GM19468 (cell line): ENCODE measurements at regions not wholly inside any gene's neighbourhood (a gene's known extent, or its start where the extent isn't known, plus 50 kb on each side); places are given as distances from the start of the nearest gene placed in this dataset.

Experiments
- ATAC-seq: cut with Tn5 transposase; IDR thresholded peaks from one replicate; pipeline ENCODE4 v1.9.1; 2021; ENCODE audit warnings: mild to moderate bottlenecking, moderate library complexity, moderate number of reproducible peaks; ENCODE audit not compliant: unreplicated experiment; ENCODE audit errors: extremely low read depth

- no peak for ATAC-seq
Measured at GRCh38 chr1:162926906-162927305, 65.9 kb upstream of the CCDC190 start.

- ATAC-seq = no peak
Measured at GRCh38 chr1:162924179-162924578, 63.2 kb upstream of the CCDC190 start.

- no peak for ATAC-seq
Measured at GRCh38 chr1:162922201-162922600, 61.2 kb upstream of the CCDC190 start.

- no peak for ATAC-seq
Measured at GRCh38 chr1:162921311-162921710, 60.3 kb upstream of the CCDC190 start.

- ATAC-seq = no peak
Measured at GRCh38 chr1:162919034-162919433, 58.1 kb upstream of the CCDC190 start.

GRCh38 chr1:162918151-162918754 lies 57.3 kb upstream of the CCDC190 start:
- no peak for ATAC-seq

- no peak for ATAC-seq
Measured at GRCh38 chr1:162916821-162917613, 56.0 kb upstream of the CCDC190 start.

GRCh38 chr1:162916407-162916806 lies 55.4 kb upstream of the CCDC190 start:
- no peak for ATAC-seq

GRCh38 chr1:162914601-162915000 lies 53.6 kb upstream of the CCDC190 start:
- ATAC-seq = no peak

- ATAC-seq = no peak
Measured at GRCh38 chr1:162913345-162913744, 52.4 kb upstream of the CCDC190 start.

GRCh38 chr1:162912061-162912667 lies 51.2 kb upstream of the CCDC190 start:
- no peak for ATAC-seq
